ENCODE measurements at regions not wholly inside any gene's neighbourhood (a gene's known extent, or its start where the extent isn't known, plus 50 kb on each side); places are given as distances from the start of the nearest gene placed in this dataset.

DNA sequence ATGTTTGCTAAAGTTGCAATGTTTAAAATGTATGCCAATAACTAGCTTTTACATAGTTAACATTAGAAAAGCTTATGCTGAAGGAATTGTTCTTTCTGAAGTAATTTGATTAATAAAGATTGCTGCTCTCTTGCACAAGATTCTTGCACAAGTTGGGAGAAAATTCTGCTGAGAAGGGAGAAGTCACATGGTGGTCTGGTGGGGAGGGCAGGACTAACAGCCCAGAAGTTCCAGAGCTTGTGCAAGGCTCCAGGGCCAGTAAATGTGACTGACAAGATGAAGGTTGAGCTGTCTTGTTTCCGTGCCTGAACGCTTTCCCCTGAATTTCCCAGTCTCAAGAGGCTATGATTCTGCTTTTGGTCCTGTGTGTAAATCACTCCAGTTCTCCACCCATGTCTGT lies 112.9 kb upstream of the VCX start:
- no peak for TF ChIP-seq POLR2A (IDR thresholded peaks at IDR 0.05; ENCODE audit: low read depth, low read length)
- TF ChIP-seq TAF1 (IDR thresholded peaks at IDR 0.05; ENCODE audit: borderline replicate concordance, low read depth, low read length): no peak
- TF ChIP-seq POLR2AphosphoS5 (IDR thresholded peaks at IDR 0.05; ENCODE audit: low read depth, low read length): no peak

Data from GM12892 (cell line).